ENCODE measurements at regions not wholly inside any gene's neighbourhood (a gene's known extent, or its start where the extent isn't known, plus 50 kb on each side); places are given as distances from the start of the nearest gene placed in this dataset.

- TF ChIP-seq, protein P1, sequence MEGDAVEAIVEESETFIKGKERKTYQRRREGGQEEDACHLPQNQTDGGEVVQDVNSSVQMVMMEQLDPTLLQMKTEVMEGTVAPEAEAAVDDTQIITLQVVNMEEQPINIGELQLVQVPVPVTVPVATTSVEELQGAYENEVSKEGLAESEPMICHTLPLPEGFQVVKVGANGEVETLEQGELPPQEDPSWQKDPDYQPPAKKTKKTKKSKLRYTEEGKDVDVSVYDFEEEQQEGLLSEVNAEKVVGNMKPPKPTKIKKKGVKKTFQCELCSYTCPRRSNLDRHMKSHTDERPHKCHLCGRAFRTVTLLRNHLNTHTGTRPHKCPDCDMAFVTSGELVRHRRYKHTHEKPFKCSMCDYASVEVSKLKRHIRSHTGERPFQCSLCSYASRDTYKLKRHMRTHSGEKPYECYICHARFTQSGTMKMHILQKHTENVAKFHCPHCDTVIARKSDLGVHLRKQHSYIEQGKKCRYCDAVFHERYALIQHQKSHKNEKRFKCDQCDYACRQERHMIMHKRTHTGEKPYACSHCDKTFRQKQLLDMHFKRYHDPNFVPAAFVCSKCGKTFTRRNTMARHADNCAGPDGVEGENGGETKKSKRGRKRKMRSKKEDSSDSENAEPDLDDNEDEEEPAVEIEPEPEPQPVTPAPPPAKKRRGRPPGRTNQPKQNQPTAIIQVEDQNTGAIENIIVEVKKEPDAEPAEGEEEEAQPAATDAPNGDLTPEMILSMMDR (IDR thresholded peaks at IDR 0.05; ENCODE audit: borderline replicate concordance, extremely low read depth, low read length, poor library complexity, severe bottlenecking): no peak
- TF ChIP-seq EZH2 (IDR thresholded peaks at IDR 0.05; ENCODE audit: borderline replicate concordance, low read depth, low read length, severe bottlenecking): no peak
These were observed 98.0 kb upstream of the CDC42BPA start for GRCh38 chr1:227416156-227416830.

Measured in DND-41 (cell line).